GM13976 (cell line): ENCODE measurements at regions not wholly inside any gene's neighbourhood (a gene's known extent, or its start where the extent isn't known, plus 50 kb on each side); places are given as distances from the start of the nearest gene placed in this dataset.

Experiments used
- DNase-seq: peaks from one replicate; pipeline ENCODE4 v3.0.0; 2012; ENCODE audit warnings: low spot score
- in situ Hi-C: fragments of 300-500 bp; cut with MboI; formaldehyde crosslinking; loops from one replicate; pipeline ENCODE4 v1.12.0; 2022; ENCODE audit warnings: low sequenced_read_pairs, mixed read lengths, inconsistent platforms; ENCODE audit not compliant: unreplicated experiment
- TF ChIP-seq, protein P1 (sequence below): IDR thresholded peaks from 2 replicates; pipeline ENCODE4 v1.5.1; 2012; ENCODE audit warnings: borderline replicate concordance, mild to moderate bottlenecking; ENCODE audit not compliant: insufficient read depth; ENCODE audit errors: extremely low read depth, missing control alignments, control extremely low read depth

- TF ChIP-seq, protein P1, sequence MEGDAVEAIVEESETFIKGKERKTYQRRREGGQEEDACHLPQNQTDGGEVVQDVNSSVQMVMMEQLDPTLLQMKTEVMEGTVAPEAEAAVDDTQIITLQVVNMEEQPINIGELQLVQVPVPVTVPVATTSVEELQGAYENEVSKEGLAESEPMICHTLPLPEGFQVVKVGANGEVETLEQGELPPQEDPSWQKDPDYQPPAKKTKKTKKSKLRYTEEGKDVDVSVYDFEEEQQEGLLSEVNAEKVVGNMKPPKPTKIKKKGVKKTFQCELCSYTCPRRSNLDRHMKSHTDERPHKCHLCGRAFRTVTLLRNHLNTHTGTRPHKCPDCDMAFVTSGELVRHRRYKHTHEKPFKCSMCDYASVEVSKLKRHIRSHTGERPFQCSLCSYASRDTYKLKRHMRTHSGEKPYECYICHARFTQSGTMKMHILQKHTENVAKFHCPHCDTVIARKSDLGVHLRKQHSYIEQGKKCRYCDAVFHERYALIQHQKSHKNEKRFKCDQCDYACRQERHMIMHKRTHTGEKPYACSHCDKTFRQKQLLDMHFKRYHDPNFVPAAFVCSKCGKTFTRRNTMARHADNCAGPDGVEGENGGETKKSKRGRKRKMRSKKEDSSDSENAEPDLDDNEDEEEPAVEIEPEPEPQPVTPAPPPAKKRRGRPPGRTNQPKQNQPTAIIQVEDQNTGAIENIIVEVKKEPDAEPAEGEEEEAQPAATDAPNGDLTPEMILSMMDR, result no peak
- DNase-seq, result peak; percentile 67
- in situ Hi-C loops, result loop anchor here (25.0 kb wide), 1 partner anchor 581 kb away; the partner anchor contains the start of gene ELAC2
These were observed 234.5 kb upstream of the MYOCD start for GRCh38 chr17:12431188-12431587.

- in situ Hi-C loops, result loop anchor here (25.0 kb wide), 1 partner anchor 574 kb away; the partner anchor contains the start of gene ELAC2
- TF ChIP-seq, protein P1, result no peak
- no peak for DNase-seq
These were observed 227.5 kb upstream of the MYOCD start for GRCh38 chr17:12438212-12438611.

DNA sequence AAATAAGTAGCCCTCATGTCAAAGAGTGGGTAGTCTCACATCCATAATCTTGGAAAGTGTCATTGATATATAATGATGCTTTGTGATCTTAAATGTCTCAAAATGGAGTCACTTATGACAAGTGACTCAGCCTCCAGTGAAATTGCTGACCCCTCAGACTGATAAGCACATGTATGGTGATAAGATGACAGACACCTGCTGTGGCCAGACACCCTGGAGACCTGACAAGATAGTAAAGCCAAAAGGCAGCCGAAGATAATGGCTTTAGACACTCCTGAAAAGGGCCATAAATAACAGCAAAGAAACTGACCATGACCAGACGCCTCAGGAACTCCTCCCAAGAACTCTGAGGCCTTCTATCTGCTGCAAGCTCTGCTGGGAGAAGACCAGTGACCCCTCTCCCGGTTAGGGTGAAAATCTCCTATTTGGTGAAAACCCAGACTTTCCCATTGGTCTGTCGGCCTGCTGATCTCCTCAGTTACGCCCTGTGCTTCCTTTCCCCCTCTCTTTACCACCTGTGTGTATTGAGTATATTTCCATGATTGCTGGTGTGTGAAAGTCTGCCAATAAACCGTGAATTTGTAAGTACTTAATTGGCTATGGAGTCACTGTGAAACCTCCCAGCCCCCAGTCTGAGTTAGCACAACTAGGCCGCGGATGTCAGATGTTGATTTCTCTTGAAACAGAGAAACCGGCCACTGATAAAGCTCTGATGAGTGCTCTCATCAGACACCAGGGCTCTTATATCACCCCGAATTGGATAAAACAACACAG is 226.7 kb upstream of the MYOCD start:
- DNase-seq, result no peak
- TF ChIP-seq, protein P1, result no peak
- in situ Hi-C loops, result loop anchor here (25.0 kb wide), 1 partner anchor 573 kb away; the partner anchor contains the start of gene ELAC2

- in situ Hi-C loops, result loop anchor here (25.0 kb wide), 1 partner anchor 567 kb away; the partner anchor contains the start of gene ELAC2
These were observed 220.4 kb upstream of the MYOCD start for GRCh38 chr17:12445331-12445730.

GRCh38 chr17:12457493-12457892 is 208.2 kb upstream of the MYOCD start:
- DNase-seq, result no peak
- in situ Hi-C loops, result no loop called here

More at GRCh38 chr17:12445331-12445730, 220.4 kb upstream of the MYOCD start:
- no peak for DNase-seq
- TF ChIP-seq, protein P1, result no peak

GRCh38 chr17:12459736-12460135 is 206.0 kb upstream of the MYOCD start:
- no peak for DNase-seq
- in situ Hi-C loops, result no loop called here
- TF ChIP-seq, protein P1, result no peak

More at GRCh38 chr17:12457493-12457892, 208.2 kb upstream of the MYOCD start:
- TF ChIP-seq, protein P1, result no peak

DNA sequence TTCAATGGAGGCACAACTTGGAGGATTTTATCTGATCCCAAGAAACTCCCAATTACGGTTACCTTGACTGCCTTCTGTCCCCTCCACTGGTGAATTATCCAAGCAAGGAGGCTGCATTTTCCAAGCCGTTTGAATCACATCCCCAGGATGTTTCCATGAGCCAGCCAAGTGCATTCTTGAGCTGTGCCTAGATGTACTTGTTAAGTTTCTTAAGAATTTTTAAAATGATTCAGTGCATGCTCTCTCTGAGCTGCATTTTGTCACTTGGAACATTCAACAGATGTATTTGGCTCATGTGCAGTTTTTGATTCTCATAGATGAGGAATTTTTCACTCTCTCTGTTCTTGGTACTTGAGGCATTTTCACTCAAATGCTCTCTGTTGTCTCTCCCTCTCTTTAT is 202.6 kb upstream of the MYOCD start:
- in situ Hi-C loops, result no loop called here
- TF ChIP-seq, protein P1, result no peak
- DNase-seq, result no peak
